Lower leg skin (tissue), 3 donors: ENCODE measurements at regions not wholly inside any gene's neighbourhood (a gene's known extent, or its start where the extent isn't known, plus 50 kb on each side); places are given as distances from the start of the nearest gene placed in this dataset.

Experiments
- POLR2A ChIP-seq, 2 donors: fragments of 450-650 bp; IDR thresholded peaks; one replicate each; pipeline ENCODE4 v1.6.1; 2016 to 2017; ENCODE audit warnings: antibody characterized with exemption in 2 of 2, mild to moderate bottlenecking in 1 of 2, moderate library complexity in 1 of 2
- TF ChIP-seq, protein P1 (sequence below), 3 donors: fragments of 450-650 bp; IDR thresholded peaks; one replicate each; pipeline ENCODE4 v1.5.1; 2016; ENCODE audit warnings: antibody characterized with exemption in 3 of 3, mild to moderate bottlenecking in 3 of 3, moderate library complexity in 2 of 3

DNA sequence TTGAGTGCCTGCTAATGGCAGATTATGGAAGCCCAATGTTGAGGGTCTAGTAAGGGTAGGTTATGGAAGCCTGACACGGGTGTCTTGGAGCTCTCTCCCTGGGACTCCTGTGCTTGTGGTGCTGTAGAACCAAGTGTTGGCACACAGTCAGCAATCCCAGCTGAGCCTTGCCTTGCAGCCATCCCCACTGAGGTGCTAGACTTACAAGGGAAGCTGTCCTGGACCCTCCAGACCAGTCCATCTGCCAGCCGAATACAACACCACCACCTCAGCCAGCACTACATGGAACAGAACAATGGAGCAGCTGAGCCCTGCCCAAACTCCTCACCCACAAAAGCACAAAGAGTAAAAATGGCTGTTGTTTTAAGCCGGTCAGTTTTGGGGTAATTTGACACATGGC is 90.5 kb upstream of the DNAH5 start:
- TF ChIP-seq POLR2A (IDR thresholded peaks at IDR 0.05): no peak
- TF ChIP-seq, protein P1, sequence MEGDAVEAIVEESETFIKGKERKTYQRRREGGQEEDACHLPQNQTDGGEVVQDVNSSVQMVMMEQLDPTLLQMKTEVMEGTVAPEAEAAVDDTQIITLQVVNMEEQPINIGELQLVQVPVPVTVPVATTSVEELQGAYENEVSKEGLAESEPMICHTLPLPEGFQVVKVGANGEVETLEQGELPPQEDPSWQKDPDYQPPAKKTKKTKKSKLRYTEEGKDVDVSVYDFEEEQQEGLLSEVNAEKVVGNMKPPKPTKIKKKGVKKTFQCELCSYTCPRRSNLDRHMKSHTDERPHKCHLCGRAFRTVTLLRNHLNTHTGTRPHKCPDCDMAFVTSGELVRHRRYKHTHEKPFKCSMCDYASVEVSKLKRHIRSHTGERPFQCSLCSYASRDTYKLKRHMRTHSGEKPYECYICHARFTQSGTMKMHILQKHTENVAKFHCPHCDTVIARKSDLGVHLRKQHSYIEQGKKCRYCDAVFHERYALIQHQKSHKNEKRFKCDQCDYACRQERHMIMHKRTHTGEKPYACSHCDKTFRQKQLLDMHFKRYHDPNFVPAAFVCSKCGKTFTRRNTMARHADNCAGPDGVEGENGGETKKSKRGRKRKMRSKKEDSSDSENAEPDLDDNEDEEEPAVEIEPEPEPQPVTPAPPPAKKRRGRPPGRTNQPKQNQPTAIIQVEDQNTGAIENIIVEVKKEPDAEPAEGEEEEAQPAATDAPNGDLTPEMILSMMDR (IDR thresholded peaks at IDR 0.05): no peak
